WTC11 (cell line): ENCODE measurements at regions not wholly inside any gene's neighbourhood (a gene's known extent, or its start where the extent isn't known, plus 50 kb on each side); places are given as distances from the start of the nearest gene placed in this dataset.

Experiments
- ATAC-seq: fragments of 200-7000 bp; cut with Tn5 transposase; 2 replicates; pipeline ENCODE4 v1.10.0; 2021; ENCODE audit warnings: mild to moderate bottlenecking, moderate library complexity
- CTCF ChIA-PET: fragments of 300-600 bp; sonication (Branson Sonifier 250); formaldehyde crosslinking; loops from one replicate; lab custom pipeline; 2021; ENCODE audit warnings: antibody characterized with exemption; lab: Charles Lee
- POLR2A ChIA-PET: fragments of 350-600 bp; sonication (Branson Sonifier 250); formaldehyde crosslinking; loops from one replicate; lab custom pipeline; 2021; ENCODE audit warnings: antibody characterized with exemption; lab: Charles Lee
- DNase-seq: peaks from one replicate; pipeline ENCODE4 v3.0.0; 2021; ENCODE audit warnings: low spot score
- H3K27ac Mint-ChIP-seq: 2 replicates; pipeline ENCODE4 v1.8.0; 2021; ENCODE audit warnings: mixed read lengths
- H3K27me3 Mint-ChIP-seq: 2 replicates; pipeline ENCODE4 v1.8.0; 2021; ENCODE audit warnings: low read depth, mild to moderate bottlenecking, moderate library complexity, mixed read lengths
- H3K36me3 Mint-ChIP-seq: 2 replicates; pipeline ENCODE4 v1.8.0; 2021; ENCODE audit warnings: mixed read lengths
- H3K4me1 Mint-ChIP-seq: 2 replicates; pipeline ENCODE4 v1.8.0; 2022; ENCODE audit warnings: mixed read lengths
- H3K4me3 Mint-ChIP-seq: 2 replicates; pipeline ENCODE4 v1.8.0; 2021; ENCODE audit warnings: mild to moderate bottlenecking, moderate library complexity, mixed read lengths
- H3K9me3 Mint-ChIP-seq: 2 replicates; pipeline ENCODE4 v1.8.0; 2021; ENCODE audit warnings: mixed read lengths
- ARID4B ChIP-seq: sonication (generic); formaldehyde crosslinking; IDR thresholded peaks from 2 replicates; pipeline ENCODE4 v1.8.0; 2023; ENCODE audit warnings: missing genetic modification reagents, mild to moderate bottlenecking, borderline replicate concordance
- ATF3 ChIP-seq: sonication (generic); formaldehyde crosslinking; conservative IDR thresholded peaks from 2 replicates; pipeline ENCODE4 v1.8.1; 2022; ENCODE audit warnings: mild to moderate bottlenecking, missing genetic modification reagents
- ESRRA ChIP-seq: sonication (generic); formaldehyde crosslinking; IDR thresholded peaks from 2 replicates; pipeline ENCODE4 v1.8.1; 2022; ENCODE audit warnings: mild to moderate bottlenecking, missing genetic modification reagents, borderline replicate concordance
- GABPB1 ChIP-seq: sonication (generic); formaldehyde crosslinking; IDR thresholded peaks from 2 replicates; pipeline ENCODE4 v1.8.1; 2023; ENCODE audit warnings: mild to moderate bottlenecking, missing genetic modification reagents
- GRHL2 ChIP-seq: fragments of 250-450 bp; sonication (Bioruptor Pico); IDR thresholded peaks from 2 replicates; pipeline ENCODE4 v1.8.0; 2022; ENCODE audit warnings: mild to moderate bottlenecking, moderate library complexity; ENCODE audit not compliant: insufficient replicate concordance, severe bottlenecking
- GTF2I ChIP-seq: fragments of 250-450 bp; sonication (Bioruptor Pico); conservative IDR thresholded peaks from 2 replicates; pipeline ENCODE4 v1.4.0; 2021; ENCODE audit warnings: mild to moderate bottlenecking
- NR2C2 ChIP-seq: sonication (generic); formaldehyde crosslinking; IDR thresholded peaks from 2 replicates; pipeline ENCODE4 v1.8.0; 2022; ENCODE audit warnings: mild to moderate bottlenecking, missing genetic modification reagents
- PREB ChIP-seq: sonication (generic); formaldehyde crosslinking; IDR thresholded peaks from 2 replicates; pipeline ENCODE4 v1.8.1; 2022; ENCODE audit warnings: mild to moderate bottlenecking, missing genetic modification reagents, moderate library complexity, borderline replicate concordance
- SP1 ChIP-seq: sonication (generic); formaldehyde crosslinking; conservative IDR thresholded peaks from 2 replicates; pipeline ENCODE4 v1.8.1; 2022; ENCODE audit warnings: missing genetic modification reagents
- TEAD1 ChIP-seq: sonication (generic); formaldehyde crosslinking; IDR thresholded peaks from 2 replicates; pipeline ENCODE4 v1.8.0; 2022; ENCODE audit warnings: mild to moderate bottlenecking, missing genetic modification reagents
- TEAD4 ChIP-seq: sonication (generic); formaldehyde crosslinking; IDR thresholded peaks from 2 replicates; pipeline ENCODE4 v1.8.0; 2022; ENCODE audit warnings: mild to moderate bottlenecking, missing genetic modification reagents
- TP53 ChIP-seq: sonication (generic); formaldehyde crosslinking; IDR thresholded peaks from 2 replicates; pipeline ENCODE4 v1.8.1; 2023; ENCODE audit warnings: mild to moderate bottlenecking, missing genetic modification reagents
- ZNF416 ChIP-seq: fragments of 250-450 bp; sonication (Bioruptor Pico); IDR thresholded peaks from 2 replicates; pipeline ENCODE4 v1.9.0; 2021; ENCODE audit warnings: mild to moderate bottlenecking, inconsistent platforms
- TF ChIP-seq, protein P1 (sequence below): fragments of 250-450 bp; sonication (Bioruptor Pico); IDR thresholded peaks from 2 replicates; pipeline ENCODE4 v1.9.0; 2021; ENCODE audit warnings: mild to moderate bottlenecking
- TF ChIP-seq, protein P2 (sequence below): sonication (generic); formaldehyde crosslinking; IDR thresholded peaks from 2 replicates; pipeline ENCODE4 v1.8.0; 2022; ENCODE audit warnings: missing genetic modification reagents
- TF ChIP-seq, protein P3 (sequence below): sonication (generic); formaldehyde crosslinking; IDR thresholded peaks from 2 replicates; pipeline ENCODE4 v1.8.1; 2023; ENCODE audit warnings: mild to moderate bottlenecking, missing genetic modification reagents, borderline replicate concordance
- TF ChIP-seq, protein P4 (sequence below): sonication (generic); formaldehyde crosslinking; IDR thresholded peaks from 2 replicates; pipeline ENCODE4 v1.8.1; 2023; ENCODE audit warnings: mild to moderate bottlenecking, missing genetic modification reagents, moderate library complexity
- TF ChIP-seq, protein P5 (sequence below): fragments of 250-450 bp; sonication (Bioruptor Pico); IDR thresholded peaks from 2 replicates; pipeline ENCODE4 v2.1.2; 2022; ENCODE audit warnings: mild to moderate bottlenecking, moderate library complexity

- TF ChIP-seq NR2C2 (no peak), ESRRA (no peak), ARID4B (CRISPR knock-in tag) (no peak), GRHL2 (CRISPR knock-in tag) (no peak), TP53 (CRISPR knock-in tag) (no peak), GABPB1 (no peak)
- TF ChIP-seq, protein P1, sequence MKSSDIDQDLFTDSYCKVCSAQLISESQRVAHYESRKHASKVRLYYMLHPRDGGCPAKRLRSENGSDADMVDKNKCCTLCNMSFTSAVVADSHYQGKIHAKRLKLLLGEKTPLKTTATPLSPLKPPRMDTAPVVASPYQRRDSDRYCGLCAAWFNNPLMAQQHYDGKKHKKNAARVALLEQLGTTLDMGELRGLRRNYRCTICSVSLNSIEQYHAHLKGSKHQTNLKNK (CRISPR knock-in tag) = no peak
- TF ChIP-seq, protein P2, sequence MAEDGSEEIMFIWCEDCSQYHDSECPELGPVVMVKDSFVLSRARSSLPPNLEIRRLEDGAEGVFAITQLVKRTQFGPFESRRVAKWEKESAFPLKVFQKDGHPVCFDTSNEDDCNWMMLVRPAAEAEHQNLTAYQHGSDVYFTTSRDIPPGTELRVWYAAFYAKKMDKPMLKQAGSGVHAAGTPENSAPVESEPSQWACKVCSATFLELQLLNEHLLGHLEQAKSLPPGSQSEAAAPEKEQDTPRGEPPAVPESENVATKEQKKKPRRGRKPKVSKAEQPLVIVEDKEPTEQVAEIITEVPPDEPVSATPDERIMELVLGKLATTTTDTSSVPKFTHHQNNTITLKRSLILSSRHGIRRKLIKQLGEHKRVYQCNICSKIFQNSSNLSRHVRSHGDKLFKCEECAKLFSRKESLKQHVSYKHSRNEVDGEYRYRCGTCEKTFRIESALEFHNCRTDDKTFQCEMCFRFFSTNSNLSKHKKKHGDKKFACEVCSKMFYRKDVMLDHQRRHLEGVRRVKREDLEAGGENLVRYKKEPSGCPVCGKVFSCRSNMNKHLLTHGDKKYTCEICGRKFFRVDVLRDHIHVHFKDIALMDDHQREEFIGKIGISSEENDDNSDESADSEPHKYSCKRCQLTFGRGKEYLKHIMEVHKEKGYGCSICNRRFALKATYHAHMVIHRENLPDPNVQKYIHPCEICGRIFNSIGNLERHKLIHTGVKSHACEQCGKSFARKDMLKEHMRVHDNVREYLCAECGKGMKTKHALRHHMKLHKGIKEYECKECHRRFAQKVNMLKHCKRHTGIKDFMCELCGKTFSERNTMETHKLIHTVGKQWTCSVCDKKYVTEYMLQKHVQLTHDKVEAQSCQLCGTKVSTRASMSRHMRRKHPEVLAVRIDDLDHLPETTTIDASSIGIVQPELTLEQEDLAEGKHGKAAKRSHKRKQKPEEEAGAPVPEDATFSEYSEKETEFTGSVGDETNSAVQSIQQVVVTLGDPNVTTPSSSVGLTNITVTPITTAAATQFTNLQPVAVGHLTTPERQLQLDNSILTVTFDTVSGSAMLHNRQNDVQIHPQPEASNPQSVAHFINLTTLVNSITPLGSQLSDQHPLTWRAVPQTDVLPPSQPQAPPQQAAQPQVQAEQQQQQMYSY (CRISPR knock-in tag) = no peak
- Mint-ChIP-seq H3K27ac (no peak overlapping the region), H3K36me3 (peaks cover 14% of the 10 kb centered on the region), H3K9me3 (peaks cover 20% of the 10 kb centered on the region), H3K4me1 (no peaks in the 10 kb centered on the region), H3K4me3 (no peak overlapping the region), H3K27me3 (peaks cover 4% of the 10 kb centered on the region; the same call in 1 of the 2 replicates)
- DNase-seq = no peak
- no peak for ATAC-seq
- CTCF ChIA-PET = interaction anchor here (1.8 kb wide), 1 partner anchor 224 kb away, joined by 5 read pairs; no protein-coding TSS in a partner anchor
- POLR2A ChIA-PET = no interaction called here
Observed at GRCh38 chr12:107356266-107356936, 263.1 kb upstream of the CRY1 start.

GRCh38 chr12:107356937-107357295, 263.6 kb upstream of the CRY1 start:
- Mint-ChIP-seq H3K4me1 (peaks cover 2% of the 10 kb centered on the region), H3K36me3 (peaks cover 14% of the 10 kb centered on the region), H3K27ac (no peak overlapping the region), H3K9me3 (peaks cover 20% of the 10 kb centered on the region), H3K27me3 (peaks cover 4% of the 10 kb centered on the region; the same call in 1 of the 2 replicates), H3K4me3 (no peak overlapping the region)
- ChIA-PET POLR2A (no interaction called here), CTCF (interaction anchor here (1.8 kb wide), 1 partner anchor 225 kb away, joined by 5 read pairs; no protein-coding TSS in a partner anchor)
- DNase-seq = no peak
- ATAC-seq = no peak
- TF ChIP-seq GTF2I = no peak
- TF ChIP-seq, protein P3, sequence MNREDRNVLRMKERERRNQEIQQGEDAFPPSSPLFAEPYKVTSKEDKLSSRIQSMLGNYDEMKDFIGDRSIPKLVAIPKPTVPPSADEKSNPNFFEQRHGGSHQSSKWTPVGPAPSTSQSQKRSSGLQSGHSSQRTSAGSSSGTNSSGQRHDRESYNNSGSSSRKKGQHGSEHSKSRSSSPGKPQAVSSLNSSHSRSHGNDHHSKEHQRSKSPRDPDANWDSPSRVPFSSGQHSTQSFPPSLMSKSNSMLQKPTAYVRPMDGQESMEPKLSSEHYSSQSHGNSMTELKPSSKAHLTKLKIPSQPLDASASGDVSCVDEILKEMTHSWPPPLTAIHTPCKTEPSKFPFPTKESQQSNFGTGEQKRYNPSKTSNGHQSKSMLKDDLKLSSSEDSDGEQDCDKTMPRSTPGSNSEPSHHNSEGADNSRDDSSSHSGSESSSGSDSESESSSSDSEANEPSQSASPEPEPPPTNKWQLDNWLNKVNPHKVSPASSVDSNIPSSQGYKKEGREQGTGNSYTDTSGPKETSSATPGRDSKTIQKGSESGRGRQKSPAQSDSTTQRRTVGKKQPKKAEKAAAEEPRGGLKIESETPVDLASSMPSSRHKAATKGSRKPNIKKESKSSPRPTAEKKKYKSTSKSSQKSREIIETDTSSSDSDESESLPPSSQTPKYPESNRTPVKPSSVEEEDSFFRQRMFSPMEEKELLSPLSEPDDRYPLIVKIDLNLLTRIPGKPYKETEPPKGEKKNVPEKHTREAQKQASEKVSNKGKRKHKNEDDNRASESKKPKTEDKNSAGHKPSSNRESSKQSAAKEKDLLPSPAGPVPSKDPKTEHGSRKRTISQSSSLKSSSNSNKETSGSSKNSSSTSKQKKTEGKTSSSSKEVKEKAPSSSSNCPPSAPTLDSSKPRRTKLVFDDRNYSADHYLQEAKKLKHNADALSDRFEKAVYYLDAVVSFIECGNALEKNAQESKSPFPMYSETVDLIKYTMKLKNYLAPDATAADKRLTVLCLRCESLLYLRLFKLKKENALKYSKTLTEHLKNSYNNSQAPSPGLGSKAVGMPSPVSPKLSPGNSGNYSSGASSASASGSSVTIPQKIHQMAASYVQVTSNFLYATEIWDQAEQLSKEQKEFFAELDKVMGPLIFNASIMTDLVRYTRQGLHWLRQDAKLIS = no peak
- no peak for TF ChIP-seq TP53 (CRISPR knock-in tag)
- no peak for TF ChIP-seq TEAD1
- TF ChIP-seq, protein P4, sequence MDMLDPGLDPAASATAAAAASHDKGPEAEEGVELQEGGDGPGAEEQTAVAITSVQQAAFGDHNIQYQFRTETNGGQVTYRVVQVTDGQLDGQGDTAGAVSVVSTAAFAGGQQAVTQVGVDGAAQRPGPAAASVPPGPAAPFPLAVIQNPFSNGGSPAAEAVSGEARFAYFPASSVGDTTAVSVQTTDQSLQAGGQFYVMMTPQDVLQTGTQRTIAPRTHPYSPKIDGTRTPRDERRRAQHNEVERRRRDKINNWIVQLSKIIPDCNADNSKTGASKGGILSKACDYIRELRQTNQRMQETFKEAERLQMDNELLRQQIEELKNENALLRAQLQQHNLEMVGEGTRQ = no peak
- no peak for TF ChIP-seq PREB
- TF ChIP-seq NR2C2 = no peak
- TF ChIP-seq ATF3 (CRISPR knock-in tag) = no peak
- TF ChIP-seq, protein P5, sequence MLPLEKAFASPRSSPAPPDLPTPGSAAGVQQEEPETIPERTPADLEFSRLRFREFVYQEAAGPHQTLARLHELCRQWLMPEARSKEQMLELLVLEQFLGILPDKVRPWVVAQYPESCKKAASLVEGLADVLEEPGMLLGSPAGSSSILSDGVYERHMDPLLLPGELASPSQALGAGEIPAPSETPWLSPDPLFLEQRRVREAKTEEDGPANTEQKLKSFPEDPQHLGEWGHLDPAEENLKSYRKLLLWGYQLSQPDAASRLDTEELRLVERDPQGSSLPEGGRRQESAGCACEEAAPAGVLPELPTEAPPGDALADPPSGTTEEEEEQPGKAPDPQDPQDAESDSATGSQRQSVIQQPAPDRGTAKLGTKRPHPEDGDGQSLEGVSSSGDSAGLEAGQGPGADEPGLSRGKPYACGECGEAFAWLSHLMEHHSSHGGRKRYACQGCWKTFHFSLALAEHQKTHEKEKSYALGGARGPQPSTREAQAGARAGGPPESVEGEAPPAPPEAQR (CRISPR knock-in tag) = no peak
- TF ChIP-seq SP1 (CRISPR knock-in tag) = no peak
- no peak for TF ChIP-seq ZNF416 (CRISPR knock-in tag)
- no peak for TF ChIP-seq TEAD4 (CRISPR knock-in tag)
